ENCODE measurements at regions not wholly inside any gene's neighbourhood (a gene's known extent, or its start where the extent isn't known, plus 50 kb on each side); places are given as distances from the start of the nearest gene placed in this dataset.

DNA sequence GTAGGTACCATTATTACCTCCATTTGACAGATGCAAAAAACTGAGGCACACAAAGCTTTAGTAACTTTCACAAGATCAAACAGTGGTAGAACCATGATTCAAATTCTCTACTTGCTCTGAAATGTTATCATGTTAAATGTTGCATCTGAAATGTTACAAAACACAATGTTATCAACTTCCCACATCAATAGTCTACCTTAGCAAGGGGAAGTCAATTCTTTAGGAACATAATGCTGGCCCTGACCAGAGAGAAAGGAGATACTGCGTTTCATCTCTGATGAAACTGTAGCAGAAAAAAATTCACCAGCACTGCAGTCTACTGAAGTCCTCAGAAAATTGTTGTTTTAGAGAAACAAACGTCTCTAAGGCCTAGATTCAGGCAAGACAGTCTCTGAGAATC lies 174.1 kb downstream of the SATB1 start:
- no peak overlapping the region for H3K27ac Mint-ChIP-seq (ENCODE audit: unreplicated experiment)
- no peak for DNase-seq (ENCODE audit: low read depth, low spot score)
- peaks cover 29% of the 10 kb centered on the region for H3K4me1 Mint-ChIP-seq
- TF ChIP-seq, protein P1, sequence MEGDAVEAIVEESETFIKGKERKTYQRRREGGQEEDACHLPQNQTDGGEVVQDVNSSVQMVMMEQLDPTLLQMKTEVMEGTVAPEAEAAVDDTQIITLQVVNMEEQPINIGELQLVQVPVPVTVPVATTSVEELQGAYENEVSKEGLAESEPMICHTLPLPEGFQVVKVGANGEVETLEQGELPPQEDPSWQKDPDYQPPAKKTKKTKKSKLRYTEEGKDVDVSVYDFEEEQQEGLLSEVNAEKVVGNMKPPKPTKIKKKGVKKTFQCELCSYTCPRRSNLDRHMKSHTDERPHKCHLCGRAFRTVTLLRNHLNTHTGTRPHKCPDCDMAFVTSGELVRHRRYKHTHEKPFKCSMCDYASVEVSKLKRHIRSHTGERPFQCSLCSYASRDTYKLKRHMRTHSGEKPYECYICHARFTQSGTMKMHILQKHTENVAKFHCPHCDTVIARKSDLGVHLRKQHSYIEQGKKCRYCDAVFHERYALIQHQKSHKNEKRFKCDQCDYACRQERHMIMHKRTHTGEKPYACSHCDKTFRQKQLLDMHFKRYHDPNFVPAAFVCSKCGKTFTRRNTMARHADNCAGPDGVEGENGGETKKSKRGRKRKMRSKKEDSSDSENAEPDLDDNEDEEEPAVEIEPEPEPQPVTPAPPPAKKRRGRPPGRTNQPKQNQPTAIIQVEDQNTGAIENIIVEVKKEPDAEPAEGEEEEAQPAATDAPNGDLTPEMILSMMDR (conservative IDR thresholded peaks at IDR 0.05), result no peak
- H3K36me3 Mint-ChIP-seq (ENCODE audit: low read depth), result peaks cover 2% of the 10 kb centered on the region
- H3K4me3 Mint-ChIP-seq, result no peak overlapping the region
- H3K27me3 Mint-ChIP-seq (ENCODE audit: low read depth), result no peaks in the 10 kb centered on the region
- H3K9me3 Mint-ChIP-seq, result no peaks in the 10 kb centered on the region

DNA sequence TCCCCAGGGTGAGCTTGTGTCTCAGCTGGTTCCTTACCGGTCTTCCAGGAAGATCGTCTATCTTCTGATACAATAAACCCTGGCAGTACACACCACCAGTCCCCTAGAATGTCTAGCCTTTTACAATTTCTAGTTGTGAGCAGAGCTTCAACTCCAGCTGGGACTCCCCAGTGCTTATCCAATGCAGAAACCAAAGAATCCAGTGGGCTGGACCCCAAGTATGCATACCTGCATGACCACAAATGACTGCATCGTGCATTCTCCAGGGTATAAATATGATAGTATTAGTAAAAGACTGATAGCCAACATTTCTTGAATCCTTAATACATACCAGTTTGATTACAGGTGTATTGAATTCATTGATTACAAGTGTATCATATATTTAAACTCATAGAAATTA lies 176.0 kb downstream of the SATB1 start:
- Mint-ChIP-seq H3K9me3 (no peaks in the 10 kb centered on the region), H3K27ac (ENCODE audit: unreplicated experiment) (no peak overlapping the region), H3K4me1 (peaks cover 29% of the 10 kb centered on the region), H3K4me3 (no peak overlapping the region), H3K27me3 (ENCODE audit: low read depth) (no peaks in the 10 kb centered on the region), H3K36me3 (ENCODE audit: low read depth) (peaks cover 2% of the 10 kb centered on the region)
- TF ChIP-seq, protein P1 (conservative IDR thresholded peaks at IDR 0.05), result no peak
- DNase-seq (ENCODE audit: low read depth, low spot score), result no peak

DNA sequence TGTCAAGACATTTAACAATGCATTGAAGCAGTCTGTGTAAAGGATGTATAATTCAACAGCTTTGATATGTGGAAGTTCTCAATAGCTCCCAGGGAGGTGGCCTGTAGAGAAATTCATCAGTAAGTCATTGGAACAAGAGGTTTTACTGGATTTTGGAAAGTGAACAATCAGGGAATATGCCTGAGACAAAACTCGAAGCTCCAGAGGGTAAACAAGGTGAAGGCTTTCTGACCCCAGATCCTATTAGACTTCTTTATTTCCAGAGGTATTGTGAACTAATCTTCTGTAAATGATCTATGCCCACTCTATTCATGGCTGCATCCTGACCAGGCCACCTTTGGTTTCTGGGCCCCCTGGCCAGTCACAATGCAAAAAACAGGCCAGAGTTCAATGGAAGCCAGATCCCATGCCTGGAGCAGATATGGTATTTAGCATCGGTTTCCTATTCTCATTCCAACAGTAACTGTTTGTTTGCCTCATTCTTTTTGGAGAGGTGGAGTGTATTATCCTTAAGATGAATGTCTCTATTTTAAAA lies 177.3 kb downstream of the SATB1 start:
- Mint-ChIP-seq H3K27ac (ENCODE audit: unreplicated experiment) (peak overlapping the region; percentile 5), H3K4me1 (peaks cover 29% of the 10 kb centered on the region), H3K27me3 (ENCODE audit: low read depth) (no peaks in the 10 kb centered on the region), H3K4me3 (no peak overlapping the region), H3K36me3 (ENCODE audit: low read depth) (peaks cover 2% of the 10 kb centered on the region), H3K9me3 (no peaks in the 10 kb centered on the region)
- no peak for DNase-seq (ENCODE audit: low read depth, low spot score)
- TF ChIP-seq, protein P1 (conservative IDR thresholded peaks at IDR 0.05), result no peak

DNA sequence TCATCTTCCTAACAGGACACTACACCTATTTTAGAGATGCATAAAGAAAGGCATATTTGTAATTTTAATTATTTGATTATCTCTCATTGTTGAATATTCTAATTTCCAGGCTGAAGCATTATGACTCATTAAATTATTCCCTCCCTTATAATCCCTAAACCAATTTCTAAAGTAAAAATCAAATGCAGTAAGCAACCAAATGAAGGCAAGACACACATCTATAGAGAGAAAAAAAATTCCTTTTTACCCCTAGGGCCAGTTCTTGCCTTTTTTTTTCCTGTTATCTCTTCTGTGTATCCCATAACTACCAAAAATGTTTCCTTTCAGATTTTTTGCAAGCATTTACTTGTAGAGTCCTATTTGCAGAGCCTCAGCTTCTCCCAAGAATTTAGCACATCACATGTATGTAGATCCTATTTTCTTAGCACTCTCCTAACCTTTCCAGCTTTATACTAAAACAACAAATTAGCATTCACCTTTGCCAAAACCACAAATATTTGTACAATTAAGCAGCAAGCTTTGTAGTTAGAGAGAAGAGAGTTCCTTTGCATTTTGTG lies 177.9 kb downstream of the SATB1 start:
- TF ChIP-seq, protein P1 (conservative IDR thresholded peaks at IDR 0.05), result no peak
- no peaks in the 10 kb centered on the region for H3K9me3 Mint-ChIP-seq
- no peak overlapping the region for H3K4me3 Mint-ChIP-seq
- peak overlapping the region; percentile 5 for H3K27ac Mint-ChIP-seq (ENCODE audit: unreplicated experiment)
- no peak for DNase-seq (ENCODE audit: low read depth, low spot score)
- H3K4me1 Mint-ChIP-seq, result peaks cover 29% of the 10 kb centered on the region
- H3K36me3 Mint-ChIP-seq (ENCODE audit: low read depth), result peaks cover 2% of the 10 kb centered on the region
- H3K27me3 Mint-ChIP-seq (ENCODE audit: low read depth), result no peaks in the 10 kb centered on the region

DNA sequence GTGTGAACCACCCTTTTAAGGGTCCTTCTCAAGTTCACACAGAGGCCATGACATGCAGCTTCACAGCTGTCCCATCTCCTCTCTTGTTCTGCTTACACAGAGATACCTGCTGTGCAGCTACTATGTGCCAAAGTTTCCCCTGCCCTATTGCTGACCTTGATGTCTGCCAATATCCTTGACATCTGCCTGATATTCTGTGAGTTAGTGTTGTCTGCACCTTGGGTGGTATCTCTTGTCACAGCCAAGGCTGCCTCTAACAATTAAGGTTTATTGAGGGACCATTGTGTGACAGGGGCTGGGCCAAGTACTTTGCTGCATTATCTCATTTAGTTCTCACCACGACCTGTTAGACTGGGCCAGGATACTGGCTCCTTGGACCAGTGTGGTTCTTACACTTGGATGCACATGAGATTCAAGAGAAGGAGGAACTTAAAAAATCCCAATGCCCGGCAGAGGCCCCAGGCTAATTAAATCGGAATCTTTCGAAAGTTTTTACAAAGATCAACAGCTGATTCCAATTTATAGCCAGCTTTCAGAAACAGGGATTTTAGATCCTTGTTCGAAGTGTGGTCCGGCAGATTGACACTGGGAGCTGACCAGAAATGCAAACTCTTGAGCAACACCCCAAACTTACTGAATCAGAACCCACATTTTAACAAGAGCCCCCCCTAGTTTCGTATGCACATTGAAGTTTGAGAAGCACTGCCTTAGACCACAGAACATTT lies 178.6 kb downstream of the SATB1 start:
- Mint-ChIP-seq H3K4me3 (no peak overlapping the region), H3K27me3 (ENCODE audit: low read depth) (no peaks in the 10 kb centered on the region), H3K27ac (ENCODE audit: unreplicated experiment) (no peak overlapping the region), H3K4me1 (peaks cover 34% of the 10 kb centered on the region), H3K36me3 (ENCODE audit: low read depth) (peaks cover 2% of the 10 kb centered on the region), H3K9me3 (no peaks in the 10 kb centered on the region)
- DNase-seq (ENCODE audit: low read depth, low spot score), result no peak
- TF ChIP-seq, protein P1 (conservative IDR thresholded peaks at IDR 0.05), result no peak
